ENCODE measurements at regions not wholly inside any gene's neighbourhood (a gene's known extent, or its start where the extent isn't known, plus 50 kb on each side); places are given as distances from the start of the nearest gene placed in this dataset.

GRCh38 chr1:164311377-164311776, 247.6 kb upstream of the PBX1 start:
- no peaks in the 10 kb centered on the region for H3K27me3 ChIP-seq (ENCODE audit: control insufficient read depth, insufficient read depth, low read length)
- DNase-seq (ENCODE audit: low read depth, low spot score) = no peak
- ChIA-PET CTCF (no interaction called here), POLR2A (no interaction called here)
- no peak for TF ChIP-seq CTCF (IDR thresholded peaks at IDR 0.05; ENCODE audit: low read depth, low read length)
- no peak overlapping the region for H3K4me3 ChIP-seq (ENCODE audit: low read depth, low read length)
- no peak overlapping the region for H3K27ac ChIP-seq (ENCODE audit: low read depth, low read length)
- H3K9me3 ChIP-seq (ENCODE audit: control insufficient read depth, insufficient read depth, low read length) = no peaks in the 10 kb centered on the region

GRCh38 chr1:164320790-164321731, 237.9 kb upstream of the PBX1 start:
- Histone ChIP-seq H3K27me3 (ENCODE audit: control insufficient read depth, insufficient read depth, low read length) (peaks cover 4% of the 10 kb centered on the region), H3K9me3 (ENCODE audit: control insufficient read depth, insufficient read depth, low read length) (no peaks in the 10 kb centered on the region), H3K27ac (ENCODE audit: low read depth, low read length) (no peak overlapping the region), H3K4me3 (ENCODE audit: low read depth, low read length) (no peak overlapping the region)
- DNase-seq (ENCODE audit: low read depth, low spot score) = no peak
- CTCF ChIA-PET = no interaction called here
- POLR2A ChIA-PET = no interaction called here
- no peak for TF ChIP-seq CTCF (IDR thresholded peaks at IDR 0.05; ENCODE audit: low read depth, low read length)

- Histone ChIP-seq H3K4me3 (ENCODE audit: low read depth, low read length) (no peak overlapping the region), H3K9me3 (ENCODE audit: control insufficient read depth, insufficient read depth, low read length) (no peaks in the 10 kb centered on the region), H3K27me3 (ENCODE audit: control insufficient read depth, insufficient read depth, low read length) (peaks cover under 1% of the 10 kb centered on the region), H3K27ac (ENCODE audit: low read depth, low read length) (no peak overlapping the region)
- DNase-seq (ENCODE audit: low read depth, low spot score) = no peak
- TF ChIP-seq CTCF (IDR thresholded peaks at IDR 0.05; ENCODE audit: low read depth, low read length) = no peak
- POLR2A ChIA-PET = no interaction called here
- CTCF ChIA-PET = no interaction called here
Observed at GRCh38 chr1:164325786-164326185, 233.2 kb upstream of the PBX1 start.

GRCh38 chr1:164333387-164333786, 225.6 kb upstream of the PBX1 start:
- ChIA-PET CTCF (no interaction called here), POLR2A (no interaction called here)
- Histone ChIP-seq H3K27me3 (ENCODE audit: control insufficient read depth, insufficient read depth, low read length) (no peaks in the 10 kb centered on the region), H3K9me3 (ENCODE audit: control insufficient read depth, insufficient read depth, low read length) (no peaks in the 10 kb centered on the region), H3K4me3 (ENCODE audit: low read depth, low read length) (no peak overlapping the region), H3K27ac (ENCODE audit: low read depth, low read length) (no peak overlapping the region)
- DNase-seq (ENCODE audit: low read depth, low spot score) = no peak
- no peak for TF ChIP-seq CTCF (IDR thresholded peaks at IDR 0.05; ENCODE audit: low read depth, low read length)

GRCh38 chr1:164337394-164337793, 221.6 kb upstream of the PBX1 start:
- POLR2A ChIA-PET = no interaction called here

More at GRCh38 chr1:164337394-164337793, 221.6 kb upstream of the PBX1 start:
- no peak overlapping the region for H3K27ac ChIP-seq (ENCODE audit: low read depth, low read length)
- CTCF ChIA-PET = no interaction called here
- H3K9me3 ChIP-seq (ENCODE audit: control insufficient read depth, insufficient read depth, low read length) = no peaks in the 10 kb centered on the region
- H3K27me3 ChIP-seq (ENCODE audit: control insufficient read depth, insufficient read depth, low read length) = no peaks in the 10 kb centered on the region
- DNase-seq (ENCODE audit: low read depth, low spot score) = no peak
- H3K4me3 ChIP-seq (ENCODE audit: low read depth, low read length) = no peak overlapping the region
- TF ChIP-seq CTCF (IDR thresholded peaks at IDR 0.05; ENCODE audit: low read depth, low read length) = no peak
